ENCODE measurements at regions not wholly inside any gene's neighbourhood (a gene's known extent, or its start where the extent isn't known, plus 50 kb on each side); places are given as distances from the start of the nearest gene placed in this dataset.

GRCh38 chr3:17938313-17938712 is 195.9 kb upstream of the TBC1D5 start:
- DNase-seq: no peak

GRCh38 chr3:17936736-17937480 is 194.5 kb upstream of the TBC1D5 start:
- no peak for DNase-seq

- no peak for DNase-seq
Measured at GRCh38 chr3:17935222-17935621, 192.8 kb upstream of the TBC1D5 start.

GRCh38 chr3:17932136-17932771 is 189.8 kb upstream of the TBC1D5 start:
- peak; percentile 71 for DNase-seq

- no peak for DNase-seq
Measured at GRCh38 chr3:17931131-17931530, 188.7 kb upstream of the TBC1D5 start.

- DNase-seq: no peak
Measured at GRCh38 chr3:17928502-17929145, 186.2 kb upstream of the TBC1D5 start.

GRCh38 chr3:17927036-17927435 is 184.6 kb upstream of the TBC1D5 start:
- DNase-seq: peak; percentile 11

GRCh38 chr3:17915341-17915740 is 172.9 kb upstream of the TBC1D5 start:
- DNase-seq: peak; percentile 13

GRCh38 chr3:17913359-17913758 is 170.9 kb upstream of the TBC1D5 start:
- DNase-seq: no peak

- no peak for DNase-seq
Measured at GRCh38 chr3:17911986-17912760, 169.7 kb upstream of the TBC1D5 start.

- no peak for DNase-seq
Measured at GRCh38 chr3:17910922-17911321, 168.5 kb upstream of the TBC1D5 start.

- DNase-seq: no peak
Measured at GRCh38 chr3:17909714-17910113, 167.3 kb upstream of the TBC1D5 start.

GRCh38 chr3:17908399-17909191 is 166.2 kb upstream of the TBC1D5 start:
- no peak for DNase-seq

GRCh38 chr3:17905996-17906395 is 163.6 kb upstream of the TBC1D5 start:
- peak; percentile 51 for DNase-seq

GRCh38 chr3:17901893-17902292 is 159.5 kb upstream of the TBC1D5 start:
- DNase-seq: no peak

GRCh38 chr3:17894434-17895060 is 152.1 kb upstream of the TBC1D5 start:
- peak; percentile 76 for DNase-seq

GRCh38 chr3:17891139-17891856 is 148.9 kb upstream of the TBC1D5 start:
- DNase-seq: peak; percentile 21

GRCh38 chr3:17885986-17886385 is 143.6 kb upstream of the TBC1D5 start:
- no peak for DNase-seq

GRCh38 chr3:17882981-17883380 is 140.6 kb upstream of the TBC1D5 start:
- DNase-seq: no peak

- DNase-seq: no peak
Measured at GRCh38 chr3:17877299-17877698, 134.9 kb upstream of the TBC1D5 start.

- peak; percentile 21 for DNase-seq
Measured at GRCh38 chr3:17874636-17875035, 132.2 kb upstream of the TBC1D5 start.

All from OCI-M1 (cell line).